Activated naive CD8-positive, alpha-beta T cell treated with anti-CD3 and anti-CD28 coated beads, Interleukin-2, amount 10 ng/mL, durations not matched to agents 7 days and 5 days (primary cell): ENCODE measurements at regions not wholly inside any gene's neighbourhood (a gene's known extent, or its start where the extent isn't known, plus 50 kb on each side); places are given as distances from the start of the nearest gene placed in this dataset. TPM values are rescaled to one million over a fixed set of nuclear protein-coding genes. Genes with fewer than 3 reads are reported as not detected.

Source experiments
- ATAC-seq: fragments of 150-1000 bp; cut with Tn5 transposase; one replicate; pipeline ENCODE4 v1.10.0; 2021; ENCODE audit warnings: low read depth, moderate library complexity
- POLR2A ChIA-PET: fragments of 350-600 bp; sonication (Branson Sonifier 250); formaldehyde crosslinking; loops from one replicate; lab custom pipeline; 2021; ENCODE audit warnings: antibody characterized with exemption; lab: Charles Lee
- DNase-seq: peaks from one replicate; pipeline ENCODE4 v3.0.0; 2021
- H3K27ac Mint-ChIP-seq: one replicate; pipeline ENCODE4 v1.8.0; 2022; ENCODE audit warnings: mild to moderate bottlenecking, mixed read lengths
- H3K27me3 Mint-ChIP-seq: one replicate; pipeline ENCODE4 v1.8.0; 2022; ENCODE audit warnings: mild to moderate bottlenecking, moderate library complexity, mixed read lengths
- H3K36me3 Mint-ChIP-seq: one replicate; pipeline ENCODE4 v1.8.0; 2021; ENCODE audit warnings: mild to moderate bottlenecking, mixed read lengths
- H3K4me1 Mint-ChIP-seq: one replicate; pipeline ENCODE4 v1.8.0; 2021; ENCODE audit warnings: mixed read lengths
- H3K4me3 Mint-ChIP-seq: one replicate; pipeline ENCODE4 v1.8.0; 2022; ENCODE audit warnings: mild to moderate bottlenecking, moderate library complexity, mixed read lengths
- H3K9me3 Mint-ChIP-seq: one replicate; pipeline ENCODE4 v1.8.0; 2021; ENCODE audit warnings: mixed read lengths
- microRNA-seq: library from miRNA; unstranded; fragments of <30 nt; microRNA quantifications from one replicate; pipeline ENCODE4 v1.2.0, GENCODE V29; 2022

- H3K9me3 Mint-ChIP-seq: no peaks in the 10 kb centered on the region
- H3K36me3 Mint-ChIP-seq: no peaks in the 10 kb centered on the region
- ATAC-seq (no peak), DNase-seq (no peak)
- peaks cover 6% of the 10 kb centered on the region for H3K4me1 Mint-ChIP-seq
- POLR2A ChIA-PET: no interaction called here
- H3K27me3 Mint-ChIP-seq: no peaks in the 10 kb centered on the region
- H3K4me3 Mint-ChIP-seq: no peak overlapping the region
- H3K27ac Mint-ChIP-seq: no peak overlapping the region
These were observed 52.2 kb upstream of the MAMLD1 start for GRCh38 chrX:150310881-150311280.

- no peak overlapping the region for H3K27ac Mint-ChIP-seq
- no peaks in the 10 kb centered on the region for H3K9me3 Mint-ChIP-seq
- H3K27me3 Mint-ChIP-seq: peaks cover 2% of the 10 kb centered on the region
- H3K36me3 Mint-ChIP-seq: no peaks in the 10 kb centered on the region
- H3K4me1 Mint-ChIP-seq: peaks cover 6% of the 10 kb centered on the region
- H3K4me3 Mint-ChIP-seq: no peak overlapping the region
- POLR2A ChIA-PET: no interaction called here
- no peak for ATAC-seq
- no peak for DNase-seq
These were observed 50.2 kb upstream of the MAMLD1 start for GRCh38 chrX:150312931-150313330.

Small RNAs in the stretch of these regions (microRNA-seq; reads per million reads assigned to microRNA genes)
- not detected for gene MIR2114
